Adrenal gland (tissue), 5 donors: ENCODE measurements at regions not wholly inside any gene's neighbourhood (a gene's known extent, or its start where the extent isn't known, plus 50 kb on each side); places are given as distances from the start of the nearest gene placed in this dataset.

Experiments used
- CTCF ChIP-seq, 6 experiments: fragments of 450-650 bp in 4 of 6; fragments of 200-600 bp in 2 of 6; sonication (generic) in 1 of 6; IDR thresholded peaks; 1 replicate in 5 of 6; 2 replicates in 1 of 6; pipeline versions ENCODE4 v1.5.1 to v1.8.0; 2016 to 2021; ENCODE audit warnings: antibody characterized with exemption in 6 of 6, mild to moderate bottlenecking in 2 of 6, moderate library complexity in 1 of 6
- POLR2A ChIP-seq, 2 donors: fragments of 450-650 bp; IDR thresholded peaks; one replicate each; pipeline ENCODE4 v1.6.1; 2017; ENCODE audit warnings: antibody characterized with exemption in 2 of 2, mild to moderate bottlenecking in 2 of 2, moderate library complexity in 1 of 2
- donor health status: DM: no; HTN: no; CAD: no.

GRCh38 chr17:63171428-63172393 is 205.7 kb downstream of the TANC2 start:
- TF ChIP-seq CTCF (IDR thresholded peaks at IDR 0.05), result no peak
- TF ChIP-seq POLR2A (IDR thresholded peaks at IDR 0.05), result no peak
